Astrocyte (in vitro differentiated cells and primary cell): ENCODE measurements at regions not wholly inside any gene's neighbourhood (a gene's known extent, or its start where the extent isn't known, plus 50 kb on each side); places are given as distances from the start of the nearest gene placed in this dataset.

ENCODE experiments used
- DNase-seq: peaks from one replicate; pipeline ENCODE4 v3.0.0-alpha.2; 2010; ENCODE audit warnings: low read depth
- FAIRE-seq: peaks from 2 replicates; lab custom pipeline; 2011; peaks lifted over from hg19 to GRCh38; lab: Jason Lieb, UNC
- H2AFZ ChIP-seq: 2 replicates; pipeline ENCODE4 v1.6.0; 2012; ENCODE audit warnings: low read depth, low read length, inconsistent platforms
- H3K27ac ChIP-seq: 2 replicates; pipeline ENCODE4 v1.5.1; 2011; ENCODE audit warnings: low read depth, low read length, inconsistent platforms
- H3K27me3 ChIP-seq: 2 replicates; pipeline ENCODE4 v1.6.0; 2011; ENCODE audit warnings: low read length, inconsistent platforms; ENCODE audit not compliant: insufficient read depth
- H3K36me3 ChIP-seq: 2 replicates; pipeline ENCODE4 v1.5.1; 2011; ENCODE audit warnings: low read length, inconsistent platforms; ENCODE audit not compliant: insufficient read depth
- H3K4me1 ChIP-seq: 2 replicates; pipeline ENCODE4 v1.5.1; 2011; ENCODE audit warnings: low read length, inconsistent platforms; ENCODE audit not compliant: insufficient read depth
- H3K4me2 ChIP-seq: 2 replicates; pipeline ENCODE4 v1.6.0; 2012; ENCODE audit warnings: low read length, inconsistent platforms
- H3K4me3 ChIP-seq: 2 replicates; pipeline ENCODE4 v1.5.1; 2011; ENCODE audit warnings: low read depth, mild to moderate bottlenecking, low read length, inconsistent platforms; ENCODE audit not compliant: insufficient read depth
- H3K79me2 ChIP-seq: 2 replicates; pipeline ENCODE4 v1.6.0; 2012; ENCODE audit warnings: mild to moderate bottlenecking, low read length, inconsistent platforms; ENCODE audit not compliant: insufficient read depth
- H3K9ac ChIP-seq: 2 replicates; pipeline ENCODE4 v1.6.0; 2012; ENCODE audit warnings: mild to moderate bottlenecking, low read length, inconsistent platforms
- H3K9me3 ChIP-seq: 2 replicates; pipeline ENCODE4 v1.5.1; 2012; ENCODE audit warnings: low read depth, mild to moderate bottlenecking, low read length, inconsistent platforms; ENCODE audit not compliant: insufficient read depth
- H4K20me1 ChIP-seq: 2 replicates; pipeline ENCODE4 v1.6.0; 2012; ENCODE audit warnings: low read length, inconsistent platforms; ENCODE audit not compliant: insufficient read depth
- H3K27ac Mint-ChIP-seq: one replicate; pipeline ENCODE4 v1.8.0; 2021; ENCODE audit warnings: mild to moderate bottlenecking, mixed read lengths; ENCODE audit not compliant: unreplicated experiment
- H3K27me3 Mint-ChIP-seq: one replicate; pipeline ENCODE4 v1.8.0; 2021; ENCODE audit warnings: low read depth, mixed read lengths; ENCODE audit not compliant: unreplicated experiment
- H3K36me3 Mint-ChIP-seq: one replicate; pipeline ENCODE4 v1.8.0; 2021; ENCODE audit warnings: low read depth, mixed read lengths; ENCODE audit not compliant: unreplicated experiment
- H3K4me1 Mint-ChIP-seq: one replicate; pipeline ENCODE4 v1.8.0; 2021; ENCODE audit warnings: low read depth, mixed read lengths; ENCODE audit not compliant: unreplicated experiment
- H3K4me3 Mint-ChIP-seq: one replicate; pipeline ENCODE4 v1.8.0; 2021; ENCODE audit warnings: mild to moderate bottlenecking, moderate library complexity, mixed read lengths; ENCODE audit not compliant: unreplicated experiment
- H3K9me3 Mint-ChIP-seq: one replicate; pipeline ENCODE4 v1.8.0; 2021; ENCODE audit warnings: mild to moderate bottlenecking, mixed read lengths; ENCODE audit not compliant: unreplicated experiment
- EZH2 ChIP-seq: IDR thresholded peaks from 2 replicates; pipeline ENCODE4 v1.6.1; 2012; ENCODE audit warnings: mild to moderate bottlenecking, low read length, inconsistent platforms; ENCODE audit not compliant: insufficient read depth
- TF ChIP-seq, protein P1 (sequence below): IDR thresholded peaks from 2 replicates; pipeline ENCODE4 v1.5.1; 2011; ENCODE audit warnings: low read depth, mild to moderate bottlenecking, inconsistent platforms, low read length, moderate library complexity; ENCODE audit not compliant: insufficient read depth

DNA sequence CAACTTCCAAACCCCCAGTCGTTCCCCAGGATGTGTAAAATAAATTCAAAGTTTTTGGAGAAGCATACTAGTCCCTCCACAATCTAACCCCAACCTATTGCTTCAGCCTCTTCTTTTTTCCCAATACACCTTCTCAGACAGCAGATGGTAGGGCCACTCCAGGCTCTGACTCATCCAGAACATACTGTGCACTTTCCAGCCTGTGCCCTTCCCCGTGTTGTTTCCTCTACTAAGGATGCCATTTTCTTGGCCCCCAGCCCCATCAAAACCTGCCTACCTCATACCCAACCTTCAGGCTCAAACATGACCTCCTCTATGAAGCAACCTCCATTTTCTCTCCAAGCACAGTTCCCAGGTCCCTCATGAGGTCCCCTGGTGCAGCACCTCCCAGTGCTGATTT is 669.3 kb downstream of the BCL11A start:
- Mint-ChIP-seq H3K9me3 (no peaks in the 10 kb centered on the region), H3K27me3 (peaks cover 4% of the 10 kb centered on the region), H3K36me3 (no peaks in the 10 kb centered on the region), H3K4me3 (no peak overlapping the region), H3K4me1 (peaks cover 3% of the 10 kb centered on the region), H3K27ac (no peak overlapping the region)
- Histone ChIP-seq H3K9ac (no peak overlapping the region), H3K79me2 (no peaks in the 10 kb centered on the region), H3K27ac (no peak overlapping the region), H3K4me3 (no peak overlapping the region), H3K36me3 (no peaks in the 10 kb centered on the region), H3K4me2 (no peak overlapping the region), H3K4me1 (no peaks in the 10 kb centered on the region), H3K9me3 (peaks cover 3% of the 10 kb centered on the region), H4K20me1 (no peaks in the 10 kb centered on the region), H2AFZ (no peak overlapping the region), H3K27me3 (no peaks in the 10 kb centered on the region)
- DNase-seq (no peak), FAIRE-seq (no peak)
- TF ChIP-seq, protein P1, sequence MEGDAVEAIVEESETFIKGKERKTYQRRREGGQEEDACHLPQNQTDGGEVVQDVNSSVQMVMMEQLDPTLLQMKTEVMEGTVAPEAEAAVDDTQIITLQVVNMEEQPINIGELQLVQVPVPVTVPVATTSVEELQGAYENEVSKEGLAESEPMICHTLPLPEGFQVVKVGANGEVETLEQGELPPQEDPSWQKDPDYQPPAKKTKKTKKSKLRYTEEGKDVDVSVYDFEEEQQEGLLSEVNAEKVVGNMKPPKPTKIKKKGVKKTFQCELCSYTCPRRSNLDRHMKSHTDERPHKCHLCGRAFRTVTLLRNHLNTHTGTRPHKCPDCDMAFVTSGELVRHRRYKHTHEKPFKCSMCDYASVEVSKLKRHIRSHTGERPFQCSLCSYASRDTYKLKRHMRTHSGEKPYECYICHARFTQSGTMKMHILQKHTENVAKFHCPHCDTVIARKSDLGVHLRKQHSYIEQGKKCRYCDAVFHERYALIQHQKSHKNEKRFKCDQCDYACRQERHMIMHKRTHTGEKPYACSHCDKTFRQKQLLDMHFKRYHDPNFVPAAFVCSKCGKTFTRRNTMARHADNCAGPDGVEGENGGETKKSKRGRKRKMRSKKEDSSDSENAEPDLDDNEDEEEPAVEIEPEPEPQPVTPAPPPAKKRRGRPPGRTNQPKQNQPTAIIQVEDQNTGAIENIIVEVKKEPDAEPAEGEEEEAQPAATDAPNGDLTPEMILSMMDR: no peak
- TF ChIP-seq EZH2: no peak

DNA sequence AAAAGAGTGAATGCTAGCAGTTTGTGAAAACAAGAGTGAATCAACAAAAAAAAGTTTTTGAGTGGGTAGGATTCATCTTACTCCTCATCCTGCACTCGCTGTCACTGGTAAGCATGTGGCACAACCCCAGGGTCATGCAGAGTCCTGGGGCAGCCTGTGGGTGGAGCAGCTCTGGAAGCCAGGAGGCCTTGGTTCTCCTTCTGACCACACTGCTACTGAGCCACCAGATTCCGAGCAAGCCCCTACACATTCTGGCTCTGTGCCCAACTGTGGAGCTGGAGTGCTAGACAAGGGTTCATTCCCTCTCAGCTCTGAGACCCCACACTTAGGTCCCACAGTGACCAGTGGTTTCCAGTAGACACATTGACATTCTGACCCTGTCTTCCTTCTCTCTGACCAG is 670.6 kb downstream of the BCL11A start:
- Histone ChIP-seq H3K4me1 (no peaks in the 10 kb centered on the region), H3K9ac (no peak overlapping the region), H3K4me2 (no peak overlapping the region), H3K27me3 (no peaks in the 10 kb centered on the region), H3K27ac (no peak overlapping the region), H2AFZ (no peak overlapping the region), H3K79me2 (no peaks in the 10 kb centered on the region), H3K36me3 (no peaks in the 10 kb centered on the region), H3K9me3 (peaks cover 3% of the 10 kb centered on the region), H4K20me1 (no peaks in the 10 kb centered on the region), H3K4me3 (no peak overlapping the region)
- Mint-ChIP-seq H3K27me3 (peaks cover 4% of the 10 kb centered on the region), H3K27ac (no peak overlapping the region), H3K4me3 (no peak overlapping the region), H3K4me1 (peaks cover 3% of the 10 kb centered on the region), H3K36me3 (no peaks in the 10 kb centered on the region), H3K9me3 (no peaks in the 10 kb centered on the region)
- TF ChIP-seq, protein P1: no peak
- no peak for TF ChIP-seq EZH2
- FAIRE-seq: no peak
- DNase-seq: no peak

DNA sequence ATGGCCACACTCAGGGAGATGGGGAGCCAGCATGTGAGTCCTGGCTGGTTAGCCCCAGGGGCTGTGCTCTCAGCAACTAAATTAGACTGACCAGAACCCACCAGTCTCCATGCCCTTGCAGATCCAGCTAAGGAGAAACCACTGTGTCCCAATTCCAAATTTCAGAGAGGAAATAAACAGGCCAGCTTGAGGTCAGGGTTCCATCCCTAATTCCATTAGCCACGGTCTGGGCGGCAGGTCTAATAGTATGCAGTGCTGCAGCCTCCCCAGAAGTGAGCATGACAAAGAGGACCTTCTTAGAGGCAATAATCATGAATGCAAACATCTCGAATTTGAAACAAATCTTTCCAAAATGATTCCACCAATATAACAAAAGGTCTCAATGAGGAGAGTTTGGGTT is 671.2 kb downstream of the BCL11A start:
- H2AFZ ChIP-seq: no peak overlapping the region
- H3K4me1 ChIP-seq: no peaks in the 10 kb centered on the region
- H3K4me3 Mint-ChIP-seq: no peak overlapping the region
- peaks cover under 1% of the 10 kb centered on the region for H3K4me1 Mint-ChIP-seq
- DNase-seq (no peak), FAIRE-seq (no peak)
- no peaks in the 10 kb centered on the region for H3K27me3 ChIP-seq
- no peaks in the 10 kb centered on the region for H3K79me2 ChIP-seq
- no peaks in the 10 kb centered on the region for H3K36me3 Mint-ChIP-seq
- peaks cover 3% of the 10 kb centered on the region for H3K9me3 ChIP-seq
- H3K36me3 ChIP-seq: no peaks in the 10 kb centered on the region
- H3K27ac Mint-ChIP-seq: no peak overlapping the region
- no peaks in the 10 kb centered on the region for H3K9me3 Mint-ChIP-seq
- TF ChIP-seq, protein P1: no peak
- TF ChIP-seq EZH2: no peak
- H3K4me3 ChIP-seq: no peak overlapping the region
- no peak overlapping the region for H3K9ac ChIP-seq
- H3K27ac ChIP-seq: no peak overlapping the region
- H4K20me1 ChIP-seq: no peaks in the 10 kb centered on the region
- no peak overlapping the region for H3K4me2 ChIP-seq
- peaks cover 3% of the 10 kb centered on the region for H3K27me3 Mint-ChIP-seq
